ENCODE measurements at regions not wholly inside any gene's neighbourhood (a gene's known extent, or its start where the extent isn't known, plus 50 kb on each side); places are given as distances from the start of the nearest gene placed in this dataset.

DNA sequence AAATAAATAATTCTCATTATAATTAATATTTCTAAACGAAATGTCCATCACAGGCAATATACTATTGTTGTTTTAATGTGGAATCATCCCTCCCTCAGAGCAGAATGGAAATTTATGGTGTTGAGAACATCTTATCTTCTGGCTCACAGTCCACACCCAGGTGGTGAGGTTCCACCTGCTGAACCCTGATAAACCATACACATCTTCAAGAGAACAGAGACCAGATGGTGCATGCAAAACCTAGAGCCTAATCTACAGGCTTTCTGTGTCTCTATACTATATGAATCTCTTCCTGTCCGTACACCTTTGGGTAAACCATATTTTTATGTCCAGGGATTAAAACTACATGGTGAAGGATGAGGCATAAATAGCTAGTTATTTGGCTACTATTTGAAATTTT is 52.3 kb upstream of the UFL1 start:
- TF ChIP-seq, protein P1, sequence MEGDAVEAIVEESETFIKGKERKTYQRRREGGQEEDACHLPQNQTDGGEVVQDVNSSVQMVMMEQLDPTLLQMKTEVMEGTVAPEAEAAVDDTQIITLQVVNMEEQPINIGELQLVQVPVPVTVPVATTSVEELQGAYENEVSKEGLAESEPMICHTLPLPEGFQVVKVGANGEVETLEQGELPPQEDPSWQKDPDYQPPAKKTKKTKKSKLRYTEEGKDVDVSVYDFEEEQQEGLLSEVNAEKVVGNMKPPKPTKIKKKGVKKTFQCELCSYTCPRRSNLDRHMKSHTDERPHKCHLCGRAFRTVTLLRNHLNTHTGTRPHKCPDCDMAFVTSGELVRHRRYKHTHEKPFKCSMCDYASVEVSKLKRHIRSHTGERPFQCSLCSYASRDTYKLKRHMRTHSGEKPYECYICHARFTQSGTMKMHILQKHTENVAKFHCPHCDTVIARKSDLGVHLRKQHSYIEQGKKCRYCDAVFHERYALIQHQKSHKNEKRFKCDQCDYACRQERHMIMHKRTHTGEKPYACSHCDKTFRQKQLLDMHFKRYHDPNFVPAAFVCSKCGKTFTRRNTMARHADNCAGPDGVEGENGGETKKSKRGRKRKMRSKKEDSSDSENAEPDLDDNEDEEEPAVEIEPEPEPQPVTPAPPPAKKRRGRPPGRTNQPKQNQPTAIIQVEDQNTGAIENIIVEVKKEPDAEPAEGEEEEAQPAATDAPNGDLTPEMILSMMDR (IDR thresholded peaks at IDR 0.05; ENCODE audit: insufficient read depth, low read depth, low read length): no peak
- no peak for TF ChIP-seq EZH2 (IDR thresholded peaks at IDR 0.05; ENCODE audit: insufficient read depth, low read length)

Data from astrocyte (in vitro differentiated cells and primary cell).